GM10266 (cell line): ENCODE measurements at regions not wholly inside any gene's neighbourhood (a gene's known extent, or its start where the extent isn't known, plus 50 kb on each side); places are given as distances from the start of the nearest gene placed in this dataset.

Source experiments
- DNase-seq: peaks from one replicate; pipeline ENCODE4 v3.0.0; 2012; ENCODE audit errors: extremely low spot score
- TF ChIP-seq, protein P1 (sequence below): IDR thresholded peaks from 2 replicates; pipeline ENCODE4 v1.5.1; 2012; ENCODE audit warnings: mild to moderate bottlenecking, low read depth; ENCODE audit not compliant: control insufficient read depth, insufficient read depth; ENCODE audit errors: missing control alignments

- DNase-seq, result no peak
- TF ChIP-seq, protein P1, sequence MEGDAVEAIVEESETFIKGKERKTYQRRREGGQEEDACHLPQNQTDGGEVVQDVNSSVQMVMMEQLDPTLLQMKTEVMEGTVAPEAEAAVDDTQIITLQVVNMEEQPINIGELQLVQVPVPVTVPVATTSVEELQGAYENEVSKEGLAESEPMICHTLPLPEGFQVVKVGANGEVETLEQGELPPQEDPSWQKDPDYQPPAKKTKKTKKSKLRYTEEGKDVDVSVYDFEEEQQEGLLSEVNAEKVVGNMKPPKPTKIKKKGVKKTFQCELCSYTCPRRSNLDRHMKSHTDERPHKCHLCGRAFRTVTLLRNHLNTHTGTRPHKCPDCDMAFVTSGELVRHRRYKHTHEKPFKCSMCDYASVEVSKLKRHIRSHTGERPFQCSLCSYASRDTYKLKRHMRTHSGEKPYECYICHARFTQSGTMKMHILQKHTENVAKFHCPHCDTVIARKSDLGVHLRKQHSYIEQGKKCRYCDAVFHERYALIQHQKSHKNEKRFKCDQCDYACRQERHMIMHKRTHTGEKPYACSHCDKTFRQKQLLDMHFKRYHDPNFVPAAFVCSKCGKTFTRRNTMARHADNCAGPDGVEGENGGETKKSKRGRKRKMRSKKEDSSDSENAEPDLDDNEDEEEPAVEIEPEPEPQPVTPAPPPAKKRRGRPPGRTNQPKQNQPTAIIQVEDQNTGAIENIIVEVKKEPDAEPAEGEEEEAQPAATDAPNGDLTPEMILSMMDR, result no peak
Observed at GRCh38 chr20:40287683-40288082, 401.4 kb downstream of the MAFB start.

DNA sequence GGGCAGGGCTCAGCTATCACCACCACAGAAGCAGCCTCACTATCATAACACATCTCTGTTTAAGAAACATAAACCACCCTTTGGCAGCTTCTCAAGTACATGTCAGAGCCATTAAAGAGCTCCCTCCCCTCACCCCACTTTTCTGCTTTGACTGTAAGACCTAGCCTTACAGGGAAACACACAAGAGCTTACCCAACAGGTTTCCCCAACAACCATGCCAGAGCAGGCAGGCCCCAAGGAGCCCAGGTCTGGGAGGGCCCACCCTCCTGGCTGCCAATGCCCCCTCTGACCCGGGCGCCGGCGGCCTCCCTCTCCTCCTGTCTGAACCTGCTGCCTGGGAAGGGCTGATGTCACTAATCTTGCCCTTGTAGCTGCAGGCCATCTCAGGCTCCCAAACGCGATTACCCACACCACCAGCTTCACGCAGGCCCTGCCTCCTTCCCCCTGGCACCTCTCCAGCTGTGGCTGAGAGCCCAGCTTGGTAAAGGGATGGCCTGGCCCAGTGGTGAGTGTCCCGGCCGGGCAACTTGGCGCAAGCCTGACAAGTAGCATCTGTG, 402.0 kb downstream of the MAFB start:
- TF ChIP-seq, protein P1, result no peak
- DNase-seq, result no peak

DNA sequence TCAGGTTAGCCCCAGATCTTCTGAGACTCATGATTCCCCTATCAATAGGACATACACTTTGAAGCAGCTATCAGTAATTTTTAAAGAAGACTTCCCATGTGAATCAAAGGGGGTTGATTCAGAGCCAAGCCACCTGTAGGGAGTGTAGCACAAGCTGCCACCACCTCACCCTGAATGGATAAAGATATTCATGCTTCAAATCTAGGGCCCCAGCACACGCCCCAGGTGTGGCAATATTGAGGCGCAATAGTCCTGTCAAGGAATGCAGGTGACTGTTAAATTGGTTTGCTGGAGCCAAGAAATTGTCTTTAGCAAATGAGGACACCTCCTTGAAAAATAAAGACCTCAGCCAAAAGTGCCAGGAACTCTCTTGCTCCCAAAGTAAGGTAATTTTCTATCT, 404.4 kb downstream of the MAFB start:
- DNase-seq, result no peak
- TF ChIP-seq, protein P1, result no peak

DNA sequence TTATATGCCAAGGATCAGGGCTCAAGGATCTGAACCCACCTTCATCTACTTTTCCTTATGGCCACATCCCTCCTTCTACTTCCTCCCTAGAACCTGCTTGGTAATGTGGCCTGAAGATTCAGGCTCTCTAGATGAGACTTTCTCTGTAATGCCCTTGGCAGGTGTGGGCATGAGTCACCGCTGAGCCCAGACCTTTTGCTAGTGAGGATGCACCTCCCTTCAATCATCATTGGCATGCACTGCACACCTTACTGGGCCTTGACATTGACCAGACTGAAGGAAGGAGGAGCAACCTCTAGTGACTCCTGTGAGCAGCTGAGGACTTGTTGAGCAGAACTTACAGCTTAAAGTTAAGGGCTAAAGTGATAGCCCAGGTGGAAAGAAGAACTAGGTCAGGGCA, 405.3 kb downstream of the MAFB start:
- DNase-seq, result no peak
- TF ChIP-seq, protein P1, result no peak

DNA sequence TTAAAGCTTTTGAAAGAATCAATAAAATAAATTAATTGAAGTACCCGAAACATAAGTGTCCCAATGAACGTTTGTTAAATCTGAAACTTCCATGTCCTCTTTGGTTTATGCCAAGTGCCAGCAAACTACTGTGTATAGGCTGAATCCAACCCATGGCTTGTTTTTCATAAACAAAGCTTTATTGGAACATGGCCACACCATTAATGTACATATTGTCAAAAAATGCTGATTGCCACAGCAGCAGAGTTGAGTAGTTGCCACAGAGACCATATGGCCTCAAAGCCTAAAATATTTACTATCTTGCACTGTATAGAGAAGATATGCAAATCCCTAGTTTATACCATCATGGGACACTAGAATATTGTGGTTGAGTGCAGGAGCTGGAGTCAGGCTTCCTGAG, 406.1 kb downstream of the MAFB start:
- DNase-seq, result no peak
- TF ChIP-seq, protein P1, result no peak

DNA sequence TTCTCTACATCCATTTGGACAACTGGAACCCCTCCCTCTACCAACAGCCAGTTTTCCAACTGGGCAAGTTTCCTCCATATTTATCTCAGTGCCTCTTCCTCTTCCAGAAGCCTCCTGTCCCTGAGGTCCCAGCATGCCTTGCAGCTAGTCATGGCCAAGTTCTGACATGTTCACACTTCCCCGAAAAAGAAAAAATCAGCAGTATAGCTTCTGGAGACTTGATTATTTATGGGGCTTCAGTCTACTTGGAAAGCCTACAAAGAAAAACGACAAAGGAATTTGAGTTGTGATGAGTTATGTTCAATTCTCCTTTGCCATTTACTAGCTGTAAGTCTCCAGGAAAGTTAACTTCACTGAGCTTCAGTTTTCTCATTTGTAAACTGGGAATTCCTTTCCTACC, 406.5 kb downstream of the MAFB start:
- no peak for DNase-seq
- TF ChIP-seq, protein P1, result no peak

DNA sequence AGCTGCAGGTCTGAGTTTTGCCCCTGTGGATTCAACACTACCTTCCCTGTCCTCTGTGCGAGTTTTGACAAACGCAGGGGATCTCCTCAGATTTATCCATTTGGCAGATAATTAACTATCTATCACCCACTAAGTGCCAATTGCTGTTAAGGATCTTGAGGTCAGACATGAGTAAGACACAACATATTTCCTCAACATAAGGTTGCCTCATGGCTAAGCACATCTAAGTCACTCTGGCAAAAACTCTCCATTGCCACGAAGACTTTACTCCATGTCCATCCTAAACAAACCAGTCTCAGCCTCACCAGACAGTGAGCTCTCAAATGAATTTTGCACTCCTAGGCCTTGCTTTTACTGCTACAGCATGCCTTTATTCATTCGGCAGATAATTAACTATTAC, 408.4 kb downstream of the MAFB start:
- TF ChIP-seq, protein P1, result no peak
- no peak for DNase-seq
